GM20431 (cell line): ENCODE measurements at regions not wholly inside any gene's neighbourhood (a gene's known extent, or its start where the extent isn't known, plus 50 kb on each side); places are given as distances from the start of the nearest gene placed in this dataset.

Experiments used
- in situ Hi-C: fragments of 300-500 bp; cut with MseI, MboI; formaldehyde crosslinking; loops from one replicate; pipeline ENCODE4 v1.15.0; 2020; ENCODE audit warnings: low sequenced_read_pairs; ENCODE audit not compliant: unreplicated experiment

- in situ Hi-C loops: no loop called here
These were observed 633.4 kb upstream of the CXADR start for GRCh38 chr21:16879479-16879878.

- in situ Hi-C loops: no loop called here
These were observed 621.0 kb upstream of the CXADR start for GRCh38 chr21:16891821-16892220.

GRCh38 chr21:16900685-16901084, 612.2 kb upstream of the CXADR start:
- in situ Hi-C loops: no loop called here

- in situ Hi-C loops: no loop called here
These were observed 604.8 kb upstream of the CXADR start for GRCh38 chr21:16908077-16908476.

GRCh38 chr21:16910435-16911165, 602.2 kb upstream of the CXADR start:
- in situ Hi-C loops: no loop called here

DNA sequence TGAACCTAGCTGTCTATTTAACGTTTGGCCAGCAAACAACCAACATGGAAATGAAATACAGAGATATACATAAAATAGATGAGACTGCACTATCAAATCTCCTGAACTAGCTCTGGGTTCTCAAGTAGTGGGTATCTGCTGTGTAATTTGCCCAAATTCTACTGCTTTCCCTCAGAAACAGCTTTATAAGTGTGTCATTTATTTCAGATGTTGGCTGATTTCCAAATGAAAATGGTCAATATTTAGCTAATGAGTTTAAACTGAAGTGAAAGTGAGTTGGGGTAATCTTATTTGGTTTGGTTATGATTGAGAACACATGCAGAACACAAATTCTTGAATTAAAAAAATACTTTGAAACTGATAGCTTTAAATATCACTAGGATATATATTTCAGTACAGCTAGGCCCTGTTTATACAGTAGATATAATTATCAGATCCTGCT, 601.7 kb upstream of the CXADR start:
- in situ Hi-C loops: no loop called here

- in situ Hi-C loops: no loop called here
These were observed 600.8 kb upstream of the CXADR start for GRCh38 chr21:16912075-16912474.

DNA sequence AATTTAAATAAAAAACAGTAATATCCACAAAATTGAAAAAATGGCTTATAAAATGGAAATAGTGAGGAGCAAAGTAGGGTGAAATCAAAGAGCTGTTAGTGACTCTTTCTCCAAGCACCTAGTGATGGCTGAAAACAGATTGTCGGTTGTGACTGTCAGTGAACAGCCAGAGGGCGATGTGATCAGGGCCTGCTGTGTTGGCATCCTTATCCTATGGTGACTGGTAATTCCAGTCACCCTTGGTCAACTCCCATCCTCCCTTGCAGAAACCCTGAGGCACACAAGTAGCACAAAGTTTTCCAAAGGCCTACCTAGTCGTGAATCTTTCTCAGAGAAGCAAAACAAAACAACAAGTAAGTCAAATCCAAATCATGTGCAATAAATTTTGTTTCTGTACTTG, 599.8 kb upstream of the CXADR start:
- in situ Hi-C loops: no loop called here

GRCh38 chr21:16928439-16928838, 584.4 kb upstream of the CXADR start:
- in situ Hi-C loops: no loop called here

DNA sequence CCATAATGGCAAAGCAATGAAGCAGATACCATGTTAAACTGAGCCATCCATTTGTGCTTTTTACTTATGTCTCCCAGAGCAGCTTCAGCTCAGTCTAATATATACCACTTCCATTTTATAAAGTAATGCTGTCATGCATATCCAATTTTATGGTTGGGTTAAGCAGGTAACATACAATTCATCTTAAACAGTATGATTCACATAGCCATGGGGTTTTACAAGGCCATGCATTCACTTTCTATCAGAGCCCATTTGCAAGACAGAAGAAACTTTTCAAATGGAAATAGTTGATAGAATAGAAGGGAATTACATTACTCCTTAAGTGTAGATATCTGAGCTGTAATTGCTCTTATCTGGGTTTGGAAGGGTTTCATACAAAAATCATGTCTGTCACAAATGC, 580.5 kb upstream of the CXADR start:
- in situ Hi-C loops: no loop called here

DNA sequence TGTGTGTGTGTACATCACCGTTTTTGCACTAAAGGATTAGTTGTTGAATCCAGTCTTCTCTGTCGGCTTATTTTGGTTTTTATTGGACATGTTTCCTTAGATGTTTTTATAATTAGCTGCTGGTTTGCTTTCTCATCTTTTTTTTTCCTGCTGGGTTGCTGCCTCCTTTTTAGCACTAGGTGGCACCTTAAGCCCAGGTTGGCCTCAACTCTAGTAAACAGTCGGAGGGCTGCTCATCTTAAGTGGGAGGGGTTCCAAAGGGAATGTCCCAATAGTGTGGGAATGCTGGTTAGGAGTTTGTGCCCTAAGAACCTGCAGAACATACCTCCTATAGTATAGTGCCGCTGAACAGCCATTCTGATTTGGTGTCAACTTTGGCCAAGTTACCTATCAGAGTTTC, 570.1 kb upstream of the CXADR start:
- in situ Hi-C loops: no loop called here

DNA sequence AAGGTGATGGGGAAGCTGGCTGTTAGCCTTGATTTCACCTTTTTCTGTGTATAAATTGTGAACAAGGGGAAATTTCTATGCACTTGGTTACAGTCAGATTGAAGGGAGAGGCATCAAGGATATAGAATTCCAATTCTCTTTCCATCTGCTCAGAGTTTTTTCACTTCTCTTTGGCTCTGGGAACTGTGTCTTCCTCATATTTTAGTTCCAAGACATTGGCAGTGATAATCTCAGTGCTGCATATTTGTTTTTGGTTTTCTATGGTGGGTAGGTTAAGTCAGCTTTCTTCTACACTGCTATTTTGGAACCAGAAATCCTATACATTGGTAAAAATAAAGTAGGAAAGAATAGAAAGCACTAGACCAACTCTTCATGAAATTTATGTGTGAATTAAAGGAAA, 569.6 kb upstream of the CXADR start:
- in situ Hi-C loops: no loop called here

- in situ Hi-C loops: no loop called here
These were observed 567.3 kb upstream of the CXADR start for GRCh38 chr21:16945580-16945979.

DNA sequence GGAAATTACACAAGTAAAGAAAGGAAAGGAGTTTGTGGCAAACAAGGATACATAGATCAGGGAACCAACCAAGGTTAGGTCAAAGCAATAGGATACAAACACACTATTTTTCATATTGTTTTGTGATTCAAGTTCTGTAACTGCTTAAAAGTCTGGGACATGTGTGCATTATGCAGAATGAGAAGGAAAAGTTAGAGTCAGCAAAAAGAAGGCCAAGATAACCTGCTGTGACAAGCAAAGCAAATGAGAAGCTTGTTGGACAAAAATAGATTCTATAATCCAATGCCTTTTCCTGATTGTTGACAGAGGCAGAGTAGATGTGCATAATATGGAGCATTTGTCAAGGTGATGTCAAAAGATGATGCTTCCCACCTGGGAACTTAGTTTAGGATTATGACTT, 556.0 kb upstream of the CXADR start:
- in situ Hi-C loops: no loop called here

GRCh38 chr21:16965424-16965823, 547.4 kb upstream of the CXADR start:
- in situ Hi-C loops: no loop called here

- in situ Hi-C loops: no loop called here
These were observed 544.4 kb upstream of the CXADR start for GRCh38 chr21:16968436-16968835.

- in situ Hi-C loops: no loop called here
These were observed 543.2 kb upstream of the CXADR start for GRCh38 chr21:16969636-16970035.

GRCh38 chr21:16974060-16974459, 538.8 kb upstream of the CXADR start:
- in situ Hi-C loops: no loop called here

DNA sequence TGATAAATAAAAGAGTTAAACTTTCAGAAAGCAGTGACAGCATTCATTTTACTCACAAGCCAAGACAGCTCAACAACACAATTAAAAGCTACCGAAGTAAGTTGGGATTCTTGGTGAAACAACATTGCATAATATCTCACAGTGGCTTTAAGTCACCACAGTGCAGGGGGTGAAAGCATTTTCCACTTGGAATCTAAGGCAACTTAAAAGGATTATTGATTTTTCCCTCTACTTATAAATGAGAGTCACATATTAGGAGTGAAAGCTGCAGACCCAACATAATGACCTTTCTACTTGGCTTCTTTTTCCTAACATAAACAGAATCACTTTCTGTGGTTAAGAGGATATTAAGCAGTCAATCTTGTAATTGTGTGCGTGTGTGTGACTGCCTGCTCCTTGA, 536.6 kb upstream of the CXADR start:
- in situ Hi-C loops: no loop called here

DNA sequence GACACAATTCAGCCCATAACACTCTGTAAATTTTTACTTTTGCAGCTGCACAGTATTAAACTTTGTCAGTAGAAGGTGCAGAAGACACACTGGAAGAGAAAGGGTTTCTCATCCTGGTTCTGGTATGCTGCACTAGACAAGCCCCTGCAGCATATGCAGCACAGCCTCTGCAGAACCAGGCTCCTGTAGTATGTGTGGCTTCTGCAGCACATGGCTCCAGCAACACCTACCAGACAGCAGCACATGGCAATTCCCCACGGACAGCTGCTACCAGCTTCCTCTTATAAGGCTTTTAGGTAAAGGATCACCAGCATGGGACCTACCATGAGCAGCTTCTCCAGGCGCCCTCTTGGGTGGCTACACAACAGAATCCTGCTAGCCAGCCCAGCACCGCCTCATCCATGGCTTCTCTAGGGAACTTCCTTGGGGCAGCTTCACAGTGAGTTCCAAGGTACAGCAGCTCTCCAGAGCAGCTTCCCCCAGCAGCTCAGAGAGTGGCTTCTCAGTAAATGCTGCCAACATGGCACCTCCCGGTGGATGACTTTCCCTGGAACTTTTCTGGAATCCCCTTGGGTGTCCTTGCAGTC, 534.4 kb upstream of the CXADR start:
- in situ Hi-C loops: no loop called here

- in situ Hi-C loops: no loop called here
These were observed 533.3 kb upstream of the CXADR start for GRCh38 chr21:16979574-16979973.

- in situ Hi-C loops: no loop called here
These were observed 529.4 kb upstream of the CXADR start for GRCh38 chr21:16983420-16983819.
